ENCODE measurements at regions not wholly inside any gene's neighbourhood (a gene's known extent, or its start where the extent isn't known, plus 50 kb on each side); places are given as distances from the start of the nearest gene placed in this dataset.

- DNase-seq (no peak), ATAC-seq (ENCODE audit: low FRiP score) (no peak)
- 80 to 81% methylated on average over 3 of the region's 3 CpGs for WGBS, 2 donors
- Histone ChIP-seq H3K27ac (ENCODE audit: low read depth in 1 of 2, low read length in 2 of 2) (no peak overlapping the region), H3K4me1 (ENCODE audit: control insufficient read depth in 1 of 2, insufficient read depth in 2 of 2, low read length in 2 of 2) (no peaks in the 10 kb centered on the region), H3K27me3 (ENCODE audit: control insufficient read depth in 1 of 2, insufficient read depth in 2 of 2, low read length in 1 of 2) (no peaks in the 10 kb centered on the region), H3K4me3 (ENCODE audit: low read length in 2 of 2) (no peak overlapping the region), H3K36me3 (ENCODE audit: control insufficient read depth in 1 of 2, insufficient read depth in 2 of 2, low read length in 1 of 2) (no peaks in the 10 kb centered on the region), H3K9me3 (ENCODE audit: control insufficient read depth, low read length) (no peaks in the 10 kb centered on the region)
- intact Hi-C loops (cut with DNase I), result no loop called here
Measured at GRCh38 chr18:33851546-33852078, 273.6 kb downstream of the ASXL3 start.

GRCh38 chr18:33849731-33850130 is 271.7 kb downstream of the ASXL3 start:
- ATAC-seq (ENCODE audit: low FRiP score) (no peak), DNase-seq (no peak)
- no peaks in the 10 kb centered on the region for H3K4me1 ChIP-seq (ENCODE audit: control insufficient read depth in 1 of 2, insufficient read depth in 2 of 2, low read length in 2 of 2)
- no peaks in the 10 kb centered on the region for H3K36me3 ChIP-seq (ENCODE audit: control insufficient read depth in 1 of 2, insufficient read depth in 2 of 2, low read length in 1 of 2)
- no peak overlapping the region for H3K27ac ChIP-seq (ENCODE audit: low read depth in 1 of 2, low read length in 2 of 2)
- H3K27me3 ChIP-seq (ENCODE audit: control insufficient read depth in 1 of 2, insufficient read depth in 2 of 2, low read length in 1 of 2), result no peaks in the 10 kb centered on the region
- no peaks in the 10 kb centered on the region for H3K9me3 ChIP-seq (ENCODE audit: control insufficient read depth, low read length)
- H3K4me3 ChIP-seq (ENCODE audit: low read length in 2 of 2), result no peak overlapping the region
- intact Hi-C loops (cut with DNase I), result no loop called here
- WGBS, 2 donors, result 81 to 85% methylated on average over 4 of the region's 4 CpGs

- Histone ChIP-seq H3K27ac (ENCODE audit: low read depth in 1 of 2, low read length in 2 of 2) (no peak overlapping the region), H3K27me3 (ENCODE audit: control insufficient read depth in 1 of 2, insufficient read depth in 2 of 2, low read length in 1 of 2) (no peaks in the 10 kb centered on the region), H3K9me3 (ENCODE audit: control insufficient read depth, low read length) (no peaks in the 10 kb centered on the region), H3K4me1 (ENCODE audit: control insufficient read depth in 1 of 2, insufficient read depth in 2 of 2, low read length in 2 of 2) (peaks cover 0 to 2% of the 10 kb centered on the region in 2 donors), H3K36me3 (ENCODE audit: control insufficient read depth in 1 of 2, insufficient read depth in 2 of 2, low read length in 1 of 2) (no peaks in the 10 kb centered on the region), H3K4me3 (ENCODE audit: low read length in 2 of 2) (no peak overlapping the region)
- no peak for DNase-seq
- ATAC-seq (ENCODE audit: low FRiP score), result no peak
- intact Hi-C loops (cut with DNase I), result no loop called here
- WGBS, 2 donors, result 48 to 60% methylated on average over 3 of the region's 3 CpGs
Measured at GRCh38 chr18:33844232-33844631, 266.2 kb downstream of the ASXL3 start.

GRCh38 chr18:33841221-33841967 is 263.4 kb downstream of the ASXL3 start:
- H3K4me1 ChIP-seq (ENCODE audit: control insufficient read depth in 1 of 2, insufficient read depth in 2 of 2, low read length in 2 of 2), result peaks cover 0 to 2% of the 10 kb centered on the region in 2 donors

GRCh38 chr18:33840212-33840593 is 262.2 kb downstream of the ASXL3 start:
- Histone ChIP-seq H3K4me1 (ENCODE audit: control insufficient read depth in 1 of 2, insufficient read depth in 2 of 2, low read length in 2 of 2) (peaks cover 0 to 2% of the 10 kb centered on the region in 2 donors), H3K27ac (ENCODE audit: low read depth in 1 of 2, low read length in 2 of 2) (no peak overlapping the region), H3K27me3 (ENCODE audit: control insufficient read depth in 1 of 2, insufficient read depth in 2 of 2, low read length in 1 of 2) (no peaks in the 10 kb centered on the region), H3K9me3 (ENCODE audit: control insufficient read depth, low read length) (no peaks in the 10 kb centered on the region), H3K36me3 (ENCODE audit: control insufficient read depth in 1 of 2, insufficient read depth in 2 of 2, low read length in 1 of 2) (no peaks in the 10 kb centered on the region), H3K4me3 (ENCODE audit: low read length in 2 of 2) (no peak overlapping the region)
- intact Hi-C loops (cut with DNase I), result no loop called here
- no peak for ATAC-seq (ENCODE audit: low FRiP score)
- no peak for DNase-seq
- WGBS, 2 donors, result 58 to 67% methylated on average over 2 of the region's 2 CpGs

More at GRCh38 chr18:33841221-33841967, 263.4 kb downstream of the ASXL3 start:
- intact Hi-C loops (cut with DNase I), result no loop called here
- 81 to 88% methylated on average over 6 of the region's 6 CpGs for WGBS, 2 donors
- Histone ChIP-seq H3K4me3 (ENCODE audit: low read length in 2 of 2) (no peak overlapping the region), H3K9me3 (ENCODE audit: control insufficient read depth, low read length) (no peaks in the 10 kb centered on the region), H3K36me3 (ENCODE audit: control insufficient read depth in 1 of 2, insufficient read depth in 2 of 2, low read length in 1 of 2) (no peaks in the 10 kb centered on the region), H3K27me3 (ENCODE audit: control insufficient read depth in 1 of 2, insufficient read depth in 2 of 2, low read length in 1 of 2) (no peaks in the 10 kb centered on the region), H3K27ac (ENCODE audit: low read depth in 1 of 2, low read length in 2 of 2) (no peak overlapping the region)
- no peak for ATAC-seq (ENCODE audit: low FRiP score)
- no peak for DNase-seq

- Histone ChIP-seq H3K27ac (ENCODE audit: low read depth in 1 of 2, low read length in 2 of 2) (no peak overlapping the region), H3K9me3 (ENCODE audit: control insufficient read depth, low read length) (no peaks in the 10 kb centered on the region), H3K36me3 (ENCODE audit: control insufficient read depth in 1 of 2, insufficient read depth in 2 of 2, low read length in 1 of 2) (no peaks in the 10 kb centered on the region), H3K4me1 (ENCODE audit: control insufficient read depth in 1 of 2, insufficient read depth in 2 of 2, low read length in 2 of 2) (peaks cover 0 to 2% of the 10 kb centered on the region in 2 donors), H3K4me3 (ENCODE audit: low read length in 2 of 2) (no peak overlapping the region), H3K27me3 (ENCODE audit: control insufficient read depth in 1 of 2, insufficient read depth in 2 of 2, low read length in 1 of 2) (no peaks in the 10 kb centered on the region)
- 2% methylated on average over 6 of the region's 6 CpGs for WGBS, 2 donors
- intact Hi-C loops (cut with DNase I), result loop anchor here in 1 of 2 donors (10.0 kb wide), 1 partner anchor 485 kb away; no protein-coding TSS in a partner anchor
- ATAC-seq (ENCODE audit: low FRiP score), result no peak
- DNase-seq, result no peak
Measured at GRCh38 chr18:33839452-33840211, 261.6 kb downstream of the ASXL3 start.

GRCh38 chr18:33838054-33838453 is 260.0 kb downstream of the ASXL3 start:
- Histone ChIP-seq H3K36me3 (ENCODE audit: control insufficient read depth in 1 of 2, insufficient read depth in 2 of 2, low read length in 1 of 2) (no peaks in the 10 kb centered on the region), H3K27me3 (ENCODE audit: control insufficient read depth in 1 of 2, insufficient read depth in 2 of 2, low read length in 1 of 2) (peaks cover 0 to 2% of the 10 kb centered on the region in 2 donors), H3K4me3 (ENCODE audit: low read length in 2 of 2) (no peak overlapping the region), H3K4me1 (ENCODE audit: control insufficient read depth in 1 of 2, insufficient read depth in 2 of 2, low read length in 2 of 2) (peaks cover 0 to 2% of the 10 kb centered on the region in 2 donors), H3K9me3 (ENCODE audit: control insufficient read depth, low read length) (no peaks in the 10 kb centered on the region), H3K27ac (ENCODE audit: low read depth in 1 of 2, low read length in 2 of 2) (no peak overlapping the region)
- WGBS, 2 donors, result 95 to 100% methylated on average over 1 of the region's 1 CpG
- intact Hi-C loops (cut with DNase I), result loop anchor here in 1 of 2 donors (10.0 kb wide), 1 partner anchor 487 kb away; no protein-coding TSS in a partner anchor
- ATAC-seq (ENCODE audit: low FRiP score), result no peak
- no peak for DNase-seq

GRCh38 chr18:33837191-33837590 is 259.2 kb downstream of the ASXL3 start:
- DNase-seq, result no peak
- no peaks in the 10 kb centered on the region for H3K36me3 ChIP-seq (ENCODE audit: control insufficient read depth in 1 of 2, insufficient read depth in 2 of 2, low read length in 1 of 2)
- ATAC-seq (ENCODE audit: low FRiP score), result no peak
- H3K4me3 ChIP-seq (ENCODE audit: low read length in 2 of 2), result no peak overlapping the region
- peaks cover 0 to 2% of the 10 kb centered on the region in 2 donors for H3K4me1 ChIP-seq (ENCODE audit: control insufficient read depth in 1 of 2, insufficient read depth in 2 of 2, low read length in 2 of 2)
- intact Hi-C loops (cut with DNase I), result loop anchor here in 1 of 2 donors (10.0 kb wide), 1 partner anchor 488 kb away; no protein-coding TSS in a partner anchor
- H3K9me3 ChIP-seq (ENCODE audit: control insufficient read depth, low read length), result no peaks in the 10 kb centered on the region
- no peak overlapping the region for H3K27ac ChIP-seq (ENCODE audit: low read depth in 1 of 2, low read length in 2 of 2)
- H3K27me3 ChIP-seq (ENCODE audit: control insufficient read depth in 1 of 2, insufficient read depth in 2 of 2, low read length in 1 of 2), result peaks cover 0 to 2% of the 10 kb centered on the region in 2 donors

Measured in aorta (tissue), 5 donors.